IMR-90 (cell line): ENCODE measurements at regions not wholly inside any gene's neighbourhood (a gene's known extent, or its start where the extent isn't known, plus 50 kb on each side); places are given as distances from the start of the nearest gene placed in this dataset.

Source experiments
- ATAC-seq: fragments of 200-7000 bp; cut with Tn5 transposase; 2 replicates; pipeline ENCODE4 v1.9.1; 2020; ENCODE audit warnings: low read depth, mild to moderate bottlenecking, moderate library complexity
- BruUV-seq: library from RNA; stranded (reverse); fragments of 400-500 nt; replicated peaks from 2 replicates; lab custom pipeline; 2021; lab: Mats Ljungman, UMichigan
- CTCF ChIA-PET: fragments of 300-600 bp; formaldehyde crosslinking; extraction: SDS; loops from one replicate; lab custom pipeline; 2021; ENCODE audit warnings: antibody characterized with exemption; lab: Yijun Ruan, JAX
- POLR2A ChIA-PET: fragments of 300-600 bp; sonication (Branson Sonifier 250); formaldehyde crosslinking; loops from one replicate; lab custom pipeline; 2022; ENCODE audit warnings: antibody characterized with exemption; ENCODE audit not compliant: unreplicated experiment; lab: Charles Lee
- DNase-seq: peaks from one replicate; pipeline ENCODE4 v3.0.0; 2013
- H2AFZ ChIP-seq: replicated peaks from 2 replicates; pipeline ENCODE3; 2013; ENCODE audit warnings: low read length, mild to moderate bottlenecking; ENCODE audit not compliant: poor library complexity
- H2AK5ac ChIP-seq: 2 replicates; pipeline ENCODE4 v1.6.1; 2013; ENCODE audit warnings: low read depth, low read length, inconsistent platforms
- H2AK9ac ChIP-seq: replicated peaks from 2 replicates; pipeline ENCODE3; 2013; ENCODE audit warnings: mild to moderate bottlenecking, low read depth, low read length, moderate library complexity; ENCODE audit not compliant: poor library complexity
- H2BK120ac ChIP-seq: 2 replicates; pipeline ENCODE4 v1.6.1; 2013; ENCODE audit warnings: low read depth, low read length, inconsistent platforms
- H2BK15ac ChIP-seq: 3 replicates; pipeline ENCODE4 v1.6.1; 2013; ENCODE audit warnings: low read depth, low read length, inconsistent platforms
- H2BK20ac ChIP-seq: 2 replicates; pipeline ENCODE4 v1.6.1; 2013; ENCODE audit warnings: low read depth, mild to moderate bottlenecking, inconsistent platforms, low read length, moderate library complexity
- H2BK5ac ChIP-seq: 2 replicates; pipeline ENCODE4 v1.6.1; 2013; ENCODE audit warnings: mild to moderate bottlenecking, low read depth, low read length, inconsistent platforms; ENCODE audit not compliant: poor library complexity, severe bottlenecking
- H3K14ac ChIP-seq: replicated peaks from 2 replicates; pipeline ENCODE4 v1.6.1; 2013; ENCODE audit warnings: low read depth, low read length, inconsistent platforms
- H3K18ac ChIP-seq: 2 replicates; pipeline ENCODE4 v1.6.1; 2013; ENCODE audit warnings: low read depth, low read length, control low read depth
- H3K23ac ChIP-seq: 2 replicates; pipeline ENCODE4 v1.6.1; 2013; ENCODE audit warnings: low read depth, low read length, inconsistent platforms
- H3K27ac ChIP-seq: 2 replicates; pipeline ENCODE4 v1.5.1; 2013; ENCODE audit warnings: mild to moderate bottlenecking, control low read depth, low read length; ENCODE audit not compliant: insufficient read depth
- H3K27me3 ChIP-seq: 2 replicates; pipeline ENCODE4 v1.6.1; 2013; ENCODE audit warnings: low read length; ENCODE audit not compliant: control insufficient read depth, insufficient read depth
- H3K36me3 ChIP-seq: 2 replicates; pipeline ENCODE4 v1.6.1; 2013; ENCODE audit warnings: low read length, mixed read lengths; ENCODE audit not compliant: control insufficient read depth, insufficient read depth
- H3K4ac ChIP-seq: 2 replicates; pipeline ENCODE4 v1.6.1; 2013; ENCODE audit warnings: low read depth, low read length, inconsistent platforms
- H3K4me1 ChIP-seq: 2 replicates; pipeline ENCODE4 v1.6.1; 2013; ENCODE audit warnings: low read length, mixed read lengths; ENCODE audit not compliant: control insufficient read depth, insufficient read depth
- H3K4me2 ChIP-seq: 2 replicates; pipeline ENCODE4 v1.6.1; 2013; ENCODE audit warnings: low read depth, mild to moderate bottlenecking, control low read depth, low read length, moderate library complexity
- H3K4me3 ChIP-seq: 2 replicates; pipeline ENCODE4 v1.5.1; 2013; ENCODE audit warnings: low read depth, mild to moderate bottlenecking, control low read depth, low read length, moderate library complexity; ENCODE audit not compliant: insufficient read depth
- H3K56ac ChIP-seq: 2 replicates; pipeline ENCODE4 v1.6.1; 2013; ENCODE audit warnings: low read length, inconsistent platforms; ENCODE audit not compliant: insufficient read depth; ENCODE audit errors: extremely low read depth
- H3K79me1 ChIP-seq, 2 experiments: 2 replicates each; pipeline ENCODE4 v1.6.1; 2013; ENCODE audit warnings: low read length in 2 of 2, inconsistent platforms in 1 of 2, low read depth in 1 of 2
- H3K9ac ChIP-seq: 2 replicates; pipeline ENCODE4 v1.6.1; 2013; ENCODE audit warnings: low read depth, low read length, control low read depth
- H3K9me1 ChIP-seq: 2 replicates; pipeline ENCODE4 v1.6.1; 2013; ENCODE audit warnings: low read length, inconsistent platforms; ENCODE audit not compliant: insufficient read depth
- H3K9me3 ChIP-seq: 2 replicates; pipeline ENCODE4 v1.6.1; 2013; ENCODE audit warnings: low read length; ENCODE audit not compliant: control insufficient read depth, insufficient read depth
- H4K20me1 ChIP-seq: 2 replicates; pipeline ENCODE4 v1.6.1; 2013; ENCODE audit warnings: low read length, inconsistent platforms; ENCODE audit not compliant: insufficient read depth
- H4K5ac ChIP-seq: 2 replicates; pipeline ENCODE4 v1.6.1; 2013; ENCODE audit warnings: mild to moderate bottlenecking, low read depth, low read length, control low read depth
- H4K8ac ChIP-seq, 2 experiments: 2 replicates each; pipeline ENCODE4 v1.6.1; 2013; ENCODE audit warnings: low read depth in 2 of 2, low read length in 2 of 2, control low read depth in 1 of 2, inconsistent platforms in 1 of 2
- H4K91ac ChIP-seq: 2 replicates; pipeline ENCODE4 v1.6.1; 2013; ENCODE audit warnings: low read depth, low read length, inconsistent platforms; ENCODE audit not compliant: insufficient read depth
- CEBPB ChIP-seq: IDR thresholded peaks from 2 replicates; pipeline ENCODE4 v1.6.1; 2012; ENCODE audit warnings: low read depth, low read length, improper control_type of control experiment
- POLR2A ChIP-seq: IDR thresholded peaks from 2 replicates; pipeline ENCODE4 v1.6.1; 2012; ENCODE audit warnings: mild to moderate bottlenecking, low read depth, low read length
- WGBS, 2 experiments: methylation state at CpG; one replicate each; pipeline versions ENCODE4 v1.1.5 to v1.1.7; 2013; ENCODE audit warnings: missing lambda C conversion rate in 2 of 2; ENCODE audit not compliant: insufficient read length in 1 of 2; ENCODE audit errors: extremely low coverage in 2 of 2; 5-methylcytosine and 5-hydroxymethylcytosine counted together
- dilution Hi-C: fragments of 300-500 bp; cut with HindIII; formaldehyde crosslinking; loops from one replicate; pipeline ENCODE4 v1.14.3; 2018; ENCODE audit warnings: low sequenced_read_pairs; ENCODE audit not compliant: unreplicated experiment
- in situ Hi-C: fragments of 300-500 bp; cut with MboI; formaldehyde crosslinking; loops from 3 replicates; pipeline ENCODE4 v1.14.3; 2019; ENCODE audit warnings: low sequenced_read_pairs, inconsistent platforms, mixed read lengths
- intact Hi-C: fragments of 100-400 bp; cut with micrococcal nuclease; formaldehyde crosslinking; loops from 2 replicates; pipeline ENCODE4 v1.10.0; 2022
- TF ChIP-seq, protein P1 (sequence below): fragments of 150-350 bp; IDR thresholded peaks from 2 replicates; pipeline ENCODE4 v1.6.1; 2016; ENCODE audit warnings: low read depth, mild to moderate bottlenecking, low read length, moderate library complexity, borderline replicate concordance

GRCh38 chr12:89281539-89281867 lies 70.8 kb downstream of the DUSP6 start:
- TF ChIP-seq POLR2A, result no peak
- no peak for TF ChIP-seq CEBPB
- TF ChIP-seq, protein P1, sequence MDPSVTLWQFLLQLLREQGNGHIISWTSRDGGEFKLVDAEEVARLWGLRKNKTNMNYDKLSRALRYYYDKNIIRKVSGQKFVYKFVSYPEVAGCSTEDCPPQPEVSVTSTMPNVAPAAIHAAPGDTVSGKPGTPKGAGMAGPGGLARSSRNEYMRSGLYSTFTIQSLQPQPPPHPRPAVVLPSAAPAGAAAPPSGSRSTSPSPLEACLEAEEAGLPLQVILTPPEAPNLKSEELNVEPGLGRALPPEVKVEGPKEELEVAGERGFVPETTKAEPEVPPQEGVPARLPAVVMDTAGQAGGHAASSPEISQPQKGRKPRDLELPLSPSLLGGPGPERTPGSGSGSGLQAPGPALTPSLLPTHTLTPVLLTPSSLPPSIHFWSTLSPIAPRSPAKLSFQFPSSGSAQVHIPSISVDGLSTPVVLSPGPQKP, result no peak
- H3K23ac ChIP-seq, result no peak overlapping the region
- in situ Hi-C loops, result no loop called here
- peak overlapping the region; percentile 85; the same call in 1 of the 2 replicates for H2BK20ac ChIP-seq
- no peaks in the 10 kb centered on the region for H3K36me3 ChIP-seq
- H3K4ac ChIP-seq, result peak overlapping the region; percentile 75
- H3K27ac ChIP-seq, result no peak overlapping the region
- no peak overlapping the region for H4K91ac ChIP-seq
- no peak for ATAC-seq
- ChIA-PET POLR2A (no interaction called here), CTCF (no interaction called here)
- H2AK5ac ChIP-seq, result peak overlapping the region; percentile 84; the same call in 1 of the 2 replicates
- peak overlapping the region; percentile 39; the same call in 1 of the 2 replicates for H3K18ac ChIP-seq
- intact Hi-C loops, result no loop called here
- H2BK120ac ChIP-seq, result peak overlapping the region; percentile 90
- H3K9ac ChIP-seq, result no peak overlapping the region
- WGBS, 2 experiments, result no CpG with 5 or more reads among the region's 4 CpGs
- 0 out of 3 replicates have a peak overlapping the region, but pooled peaks have one; percentile 13 for H2BK15ac ChIP-seq
- H3K79me1 ChIP-seq, result no peaks in the 10 kb centered on the region
- no peaks in the 10 kb centered on the region for H3K9me3 ChIP-seq
- peaks cover 2% of the 10 kb centered on the region; the same call in 1 of the 2 replicates for H3K9me1 ChIP-seq
- no peaks in the 10 kb centered on the region for H4K20me1 ChIP-seq
- no peak overlapping the region; the same call in 1 of the 2 replicates for H4K5ac ChIP-seq
- DNase-seq, result no peak
- H2AFZ ChIP-seq, result peak overlapping the region; percentile 74
- peaks cover 3% of the 10 kb centered on the region for H3K4me1 ChIP-seq
- no peak overlapping the region for H3K4me3 ChIP-seq
- BruUV-seq, result no TSS peak
- dilution Hi-C loops, result no loop called here
- 0 out of 2 replicates have a peak overlapping the region, but pooled peaks have one; percentile 94 for H3K14ac ChIP-seq
- no peak overlapping the region for H3K4me2 ChIP-seq
- H4K8ac ChIP-seq, result peak overlapping the region; percentile 38 to 89; a peak in 2 of 4 replicates
- peak overlapping the region; percentile 59 for H2BK5ac ChIP-seq
- H3K56ac ChIP-seq, result no peak overlapping the region
- H2AK9ac ChIP-seq, result no peak overlapping the region
- no peaks in the 10 kb centered on the region for H3K27me3 ChIP-seq
